Activated CD4-positive, alpha-beta memory T cell treated with anti-CD3 and anti-CD28 coated beads, Interleukin-2, amount 10 ng/mL, durations not matched to agents 7 days and 5 days (primary cell): ENCODE measurements at regions not wholly inside any gene's neighbourhood (a gene's known extent, or its start where the extent isn't known, plus 50 kb on each side); places are given as distances from the start of the nearest gene placed in this dataset.

ENCODE experiments used
- CTCF ChIA-PET: fragments of 350-600 bp; sonication (Branson Sonifier 250); formaldehyde crosslinking; loops from one replicate; lab custom pipeline; 2021; ENCODE audit warnings: antibody characterized with exemption, inconsistent platforms; lab: Charles Lee
- POLR2A ChIA-PET: fragments of 350-600 bp; sonication (Branson Sonifier 250); formaldehyde crosslinking; loops from one replicate; lab custom pipeline; 2021; ENCODE audit warnings: antibody characterized with exemption; lab: Charles Lee
- DNase-seq: peaks from one replicate; pipeline ENCODE4 v3.0.0-alpha.2; 2020
- H3K27ac Mint-ChIP-seq: one replicate; pipeline ENCODE4 v1.8.0; 2021; ENCODE audit warnings: mild to moderate bottlenecking, mixed read lengths
- H3K27me3 Mint-ChIP-seq: one replicate; pipeline ENCODE4 v1.8.0; 2021; ENCODE audit warnings: mixed read lengths
- H3K36me3 Mint-ChIP-seq: one replicate; pipeline ENCODE4 v1.8.0; 2021; ENCODE audit warnings: low read depth, mixed read lengths
- H3K4me1 Mint-ChIP-seq: one replicate; pipeline ENCODE4 v1.8.0; 2021; ENCODE audit warnings: mixed read lengths
- H3K4me3 Mint-ChIP-seq: one replicate; pipeline ENCODE4 v1.8.0; 2021; ENCODE audit warnings: mild to moderate bottlenecking, mixed read lengths
- H3K9me3 Mint-ChIP-seq: one replicate; pipeline ENCODE4 v1.8.0; 2021; ENCODE audit warnings: mixed read lengths

- Mint-ChIP-seq H3K9me3 (no peaks in the 10 kb centered on the region), H3K36me3 (no peaks in the 10 kb centered on the region), H3K4me3 (no peak overlapping the region), H3K27me3 (peaks cover 19% of the 10 kb centered on the region), H3K27ac (no peak overlapping the region), H3K4me1 (peaks cover 11% of the 10 kb centered on the region)
- POLR2A ChIA-PET: no interaction called here
- CTCF ChIA-PET: interaction anchor here (1.0 kb wide), 1 partner anchor 10 kb away, joined by 6 read pairs; no protein-coding TSS in a partner anchor
- no peak for DNase-seq
Measured at GRCh38 chr1:10961300-10961833, 51.1 kb upstream of the TARDBP start.

- DNase-seq: no peak
- Mint-ChIP-seq H3K36me3 (no peaks in the 10 kb centered on the region), H3K4me1 (peaks cover 11% of the 10 kb centered on the region), H3K4me3 (no peak overlapping the region), H3K9me3 (no peaks in the 10 kb centered on the region), H3K27ac (no peak overlapping the region), H3K27me3 (peaks cover 21% of the 10 kb centered on the region)
- ChIA-PET CTCF (no interaction called here), POLR2A (no interaction called here)
Measured at GRCh38 chr1:10962483-10962882, 50.0 kb upstream of the TARDBP start.
